Liver (tissue), 8 donors: ENCODE measurements at regions not wholly inside any gene's neighbourhood (a gene's known extent, or its start where the extent isn't known, plus 50 kb on each side); places are given as distances from the start of the nearest gene placed in this dataset.

Source experiments
- DNase-seq: peaks from one replicate; pipeline ENCODE4 v3.0.0-alpha.2; 2017; ENCODE audit warnings: low spot score
- H3K27ac ChIP-seq, 2 donors: one replicate each; pipeline ENCODE4 v1.7.0; 2013; ENCODE audit warnings: inconsistent platforms in 2 of 2, low read length in 2 of 2, control low read depth in 1 of 2, low read depth in 1 of 2, mild to moderate bottlenecking in 1 of 2
- H3K27me3 ChIP-seq, 4 donors: one replicate each; pipeline versions ENCODE4 v1.6.1 to v1.7.0; 2013; ENCODE audit warnings: low read length in 3 of 4, inconsistent platforms in 1 of 4, mild to moderate bottlenecking in 1 of 4, moderate library complexity in 1 of 4; ENCODE audit not compliant: control insufficient read depth in 4 of 4, insufficient read depth in 4 of 4
- H3K36me3 ChIP-seq, 4 donors: one replicate each; pipeline versions ENCODE4 v1.6.1 to v1.7.0; 2013; ENCODE audit warnings: low read length in 3 of 4, mild to moderate bottlenecking in 3 of 4, low read depth in 1 of 4, moderate library complexity in 1 of 4; ENCODE audit not compliant: control insufficient read depth in 4 of 4, insufficient read depth in 3 of 4
- H3K4me1 ChIP-seq, 4 donors: one replicate each; pipeline versions ENCODE4 v1.6.1 to v1.7.0; 2013; ENCODE audit warnings: low read length in 3 of 4, mild to moderate bottlenecking in 3 of 4, moderate library complexity in 1 of 4; ENCODE audit not compliant: control insufficient read depth in 4 of 4, insufficient read depth in 4 of 4
- H3K4me3 ChIP-seq, 3 donors: one replicate each; pipeline versions ENCODE4 v1.6.1 to v1.7.0; 2013; ENCODE audit warnings: low read length in 3 of 3, control low read depth in 1 of 3, low read depth in 1 of 3, mild to moderate bottlenecking in 1 of 3
- H3K9ac ChIP-seq, 2 donors: one replicate each; pipeline ENCODE4 v1.7.0; 2013; ENCODE audit warnings: low read length in 2 of 2, mild to moderate bottlenecking in 2 of 2, moderate library complexity in 2 of 2, control low read depth in 1 of 2, low read depth in 1 of 2
- H3K9me3 ChIP-seq, 4 donors: one replicate each; pipeline versions ENCODE4 v1.6.1 to v1.7.0; 2013; ENCODE audit warnings: low read length in 3 of 4; ENCODE audit not compliant: control insufficient read depth in 4 of 4
- EGR1 ChIP-seq, 2 donors: IDR thresholded peaks; 2 replicates each; pipeline ENCODE4 v1.6.1; 2016 to 2018; ENCODE audit warnings: antibody characterized with exemption in 2 of 2, low read depth in 2 of 2
- FOXA1 ChIP-seq: IDR thresholded peaks from 2 replicates; pipeline ENCODE4 v1.6.1; 2016; ENCODE audit warnings: antibody characterized with exemption
- GABPA ChIP-seq, 2 donors: IDR thresholded peaks in 1 of 2; conservative IDR thresholded peaks in 1 of 2; 2 replicates each; pipeline ENCODE4 v1.6.1; 2016; ENCODE audit warnings: antibody characterized with exemption in 2 of 2, mild to moderate bottlenecking in 1 of 2, moderate library complexity in 1 of 2
- HNF4A ChIP-seq, 2 donors: conservative IDR thresholded peaks; 2 replicates each; pipeline ENCODE4 v1.6.1; 2016; ENCODE audit warnings: antibody characterized with exemption in 2 of 2, mild to moderate bottlenecking in 2 of 2
- HNF4G ChIP-seq: IDR thresholded peaks from 2 replicates; pipeline ENCODE4 v1.6.1; 2016; ENCODE audit warnings: antibody characterized with exemption
- JUND ChIP-seq, 2 donors: IDR thresholded peaks; 2 replicates each; pipeline ENCODE4 v1.6.1; 2016; ENCODE audit warnings: antibody characterized with exemption in 2 of 2
- MAX ChIP-seq: IDR thresholded peaks from 2 replicates; pipeline ENCODE4 v1.6.1; 2016; ENCODE audit warnings: antibody characterized with exemption
- NR2F2 ChIP-seq: IDR thresholded peaks from 2 replicates; pipeline ENCODE4 v1.6.1; 2016; ENCODE audit warnings: antibody characterized with exemption
- RXRA ChIP-seq, 2 donors: IDR thresholded peaks; 2 replicates each; pipeline ENCODE4 v1.6.1; 2017 to 2018; ENCODE audit warnings: antibody characterized with exemption in 2 of 2, mild to moderate bottlenecking in 1 of 2
- SP1 ChIP-seq: IDR thresholded peaks from 2 replicates; pipeline ENCODE4 v1.6.1; 2018; ENCODE audit warnings: antibody characterized with exemption, mild to moderate bottlenecking
- YY1 ChIP-seq: IDR thresholded peaks from 2 replicates; pipeline ENCODE4 v1.6.1; 2016; ENCODE audit warnings: antibody characterized with exemption, mild to moderate bottlenecking
- ZBTB33 ChIP-seq: IDR thresholded peaks from 2 replicates; pipeline ENCODE4 v1.6.1; 2016; ENCODE audit warnings: antibody characterized with exemption
- WGBS: extraction: QIAGEN DNeasy Blood & Tissue Kit; methylation state at CpG from one replicate; pipeline ENCODE4 v1.1.7; 2013; 5-methylcytosine and 5-hydroxymethylcytosine counted together
- TF ChIP-seq, protein P1 (sequence below): IDR thresholded peaks from 2 replicates; pipeline ENCODE4 v1.6.1; 2016; ENCODE audit warnings: antibody characterized with exemption, mild to moderate bottlenecking
- TF ChIP-seq, protein P2 (sequence below): fragments of 150-350 bp; IDR thresholded peaks from 2 replicates; pipeline ENCODE4 v1.5.1; 2017; ENCODE audit warnings: improper control_type of control experiment, low read depth, low read length; ENCODE audit not compliant: missing input control
- donor health status: healthy.
- donor health status: healthy.
- donor health status: healthy.
- donor health status: healthy.
- donor health status: healthy.

DNA sequence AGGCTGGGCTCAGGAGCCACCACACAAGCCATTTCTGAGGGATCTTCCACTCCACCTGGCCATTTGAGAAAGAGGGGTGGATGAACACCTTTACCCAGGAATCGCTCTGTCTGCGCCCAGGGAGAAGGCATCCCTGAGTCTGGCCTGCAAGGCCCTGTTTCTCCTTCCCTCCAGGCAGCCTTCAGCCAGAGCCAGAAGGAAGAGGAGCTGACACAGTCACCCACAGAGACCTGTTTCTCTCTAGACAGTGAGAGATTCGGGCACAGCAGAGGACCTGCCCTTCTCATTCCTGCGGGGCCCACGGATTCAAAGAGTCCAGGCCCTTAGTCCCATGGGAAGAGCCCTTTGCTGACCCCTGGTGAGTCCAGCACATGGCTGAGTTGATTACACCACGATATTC, 127.5 kb upstream of the TNS3 start (continued):
- TF ChIP-seq ZBTB33 (no peak), RXRA (IDR thresholded peaks at IDR 0.05) (no peak), YY1 (no peak)

- no peaks in the 10 kb centered on the region for H3K9me3 ChIP-seq
- 86% methylated on average over 4 of the region's 4 CpGs for WGBS
These were observed 127.1 kb upstream of the TNS3 start for GRCh38 chr7:47709051-47709450.

More at GRCh38 chr7:47709051-47709450, 127.1 kb upstream of the TNS3 start:
- no peak for DNase-seq
- H3K27ac ChIP-seq, result no peak overlapping the region
- H3K4me1 ChIP-seq, result no peaks in the 10 kb centered on the region
- no peaks in the 10 kb centered on the region for H3K36me3 ChIP-seq
- no peaks in the 10 kb centered on the region for H3K27me3 ChIP-seq
- TF ChIP-seq ZBTB33 (no peak), RXRA (IDR thresholded peaks at IDR 0.05) (no peak), MAX (no peak), NR2F2 (no peak), EGR1 (IDR thresholded peaks at IDR 0.05; ENCODE audit: low read depth in 2 of 2) (no peak), JUND (IDR thresholded peaks at IDR 0.05) (no peak), SP1 (no peak), FOXA1 (no peak), GABPA (IDR thresholded peaks at IDR 0.05 in 1 of 2, conservative IDR thresholded peaks at IDR 0.05 in 1 of 2) (no peak), YY1 (no peak), HNF4G (no peak), HNF4A (conservative IDR thresholded peaks at IDR 0.05) (no peak)
- TF ChIP-seq, protein P1, sequence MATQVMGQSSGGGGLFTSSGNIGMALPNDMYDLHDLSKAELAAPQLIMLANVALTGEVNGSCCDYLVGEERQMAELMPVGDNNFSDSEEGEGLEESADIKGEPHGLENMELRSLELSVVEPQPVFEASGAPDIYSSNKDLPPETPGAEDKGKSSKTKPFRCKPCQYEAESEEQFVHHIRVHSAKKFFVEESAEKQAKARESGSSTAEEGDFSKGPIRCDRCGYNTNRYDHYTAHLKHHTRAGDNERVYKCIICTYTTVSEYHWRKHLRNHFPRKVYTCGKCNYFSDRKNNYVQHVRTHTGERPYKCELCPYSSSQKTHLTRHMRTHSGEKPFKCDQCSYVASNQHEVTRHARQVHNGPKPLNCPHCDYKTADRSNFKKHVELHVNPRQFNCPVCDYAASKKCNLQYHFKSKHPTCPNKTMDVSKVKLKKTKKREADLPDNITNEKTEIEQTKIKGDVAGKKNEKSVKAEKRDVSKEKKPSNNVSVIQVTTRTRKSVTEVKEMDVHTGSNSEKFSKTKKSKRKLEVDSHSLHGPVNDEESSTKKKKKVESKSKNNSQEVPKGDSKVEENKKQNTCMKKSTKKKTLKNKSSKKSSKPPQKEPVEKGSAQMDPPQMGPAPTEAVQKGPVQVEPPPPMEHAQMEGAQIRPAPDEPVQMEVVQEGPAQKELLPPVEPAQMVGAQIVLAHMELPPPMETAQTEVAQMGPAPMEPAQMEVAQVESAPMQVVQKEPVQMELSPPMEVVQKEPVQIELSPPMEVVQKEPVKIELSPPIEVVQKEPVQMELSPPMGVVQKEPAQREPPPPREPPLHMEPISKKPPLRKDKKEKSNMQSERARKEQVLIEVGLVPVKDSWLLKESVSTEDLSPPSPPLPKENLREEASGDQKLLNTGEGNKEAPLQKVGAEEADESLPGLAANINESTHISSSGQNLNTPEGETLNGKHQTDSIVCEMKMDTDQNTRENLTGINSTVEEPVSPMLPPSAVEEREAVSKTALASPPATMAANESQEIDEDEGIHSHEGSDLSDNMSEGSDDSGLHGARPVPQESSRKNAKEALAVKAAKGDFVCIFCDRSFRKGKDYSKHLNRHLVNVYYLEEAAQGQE, result no peak
- TF ChIP-seq, protein P2, sequence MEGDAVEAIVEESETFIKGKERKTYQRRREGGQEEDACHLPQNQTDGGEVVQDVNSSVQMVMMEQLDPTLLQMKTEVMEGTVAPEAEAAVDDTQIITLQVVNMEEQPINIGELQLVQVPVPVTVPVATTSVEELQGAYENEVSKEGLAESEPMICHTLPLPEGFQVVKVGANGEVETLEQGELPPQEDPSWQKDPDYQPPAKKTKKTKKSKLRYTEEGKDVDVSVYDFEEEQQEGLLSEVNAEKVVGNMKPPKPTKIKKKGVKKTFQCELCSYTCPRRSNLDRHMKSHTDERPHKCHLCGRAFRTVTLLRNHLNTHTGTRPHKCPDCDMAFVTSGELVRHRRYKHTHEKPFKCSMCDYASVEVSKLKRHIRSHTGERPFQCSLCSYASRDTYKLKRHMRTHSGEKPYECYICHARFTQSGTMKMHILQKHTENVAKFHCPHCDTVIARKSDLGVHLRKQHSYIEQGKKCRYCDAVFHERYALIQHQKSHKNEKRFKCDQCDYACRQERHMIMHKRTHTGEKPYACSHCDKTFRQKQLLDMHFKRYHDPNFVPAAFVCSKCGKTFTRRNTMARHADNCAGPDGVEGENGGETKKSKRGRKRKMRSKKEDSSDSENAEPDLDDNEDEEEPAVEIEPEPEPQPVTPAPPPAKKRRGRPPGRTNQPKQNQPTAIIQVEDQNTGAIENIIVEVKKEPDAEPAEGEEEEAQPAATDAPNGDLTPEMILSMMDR, result no peak
- no peak overlapping the region for H3K4me3 ChIP-seq
- H3K9ac ChIP-seq, result no peak overlapping the region
